ENCODE measurements at regions not wholly inside any gene's neighbourhood (a gene's known extent, or its start where the extent isn't known, plus 50 kb on each side); places are given as distances from the start of the nearest gene placed in this dataset.
"Not testable (repeated sequence)": the region's sequence is repeated elsewhere in the genome, so short reads cannot be mapped to it uniquely, and the experiment has no call there.

- no peak for DNase-seq (ENCODE audit: low read depth in 2 of 2)
Observed at GRCh38 chr3:70738291-70738681, 425.8 kb upstream of the MDFIC2 start.

- DNase-seq (ENCODE audit: low read depth in 2 of 2), result no peak
Observed at GRCh38 chr3:70737666-70738290, 425.3 kb upstream of the MDFIC2 start.

GRCh38 chr3:70736009-70736408 lies 423.6 kb upstream of the MDFIC2 start:
- no peak for DNase-seq (ENCODE audit: low read depth in 2 of 2)

DNA sequence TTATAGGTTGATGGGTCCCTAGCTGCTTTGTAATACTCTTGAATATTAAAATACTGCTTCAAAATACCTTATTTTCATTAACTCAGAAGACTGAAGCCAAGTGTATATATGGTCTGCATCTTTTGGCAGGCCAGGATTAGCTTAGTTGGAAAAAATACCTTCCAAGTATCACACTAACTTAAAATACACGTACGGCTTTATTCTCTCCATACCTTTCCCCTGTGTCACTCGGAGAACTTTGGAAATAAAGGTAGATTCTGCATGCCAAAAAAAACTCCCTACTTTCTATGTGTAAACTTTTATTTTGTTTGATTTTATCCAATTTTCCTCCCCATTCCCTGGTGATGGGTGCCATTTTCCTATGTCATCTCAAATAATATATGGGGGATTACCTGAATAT lies 422.3 kb upstream of the MDFIC2 start:
- no peak for DNase-seq (ENCODE audit: low read depth in 2 of 2)

DNA sequence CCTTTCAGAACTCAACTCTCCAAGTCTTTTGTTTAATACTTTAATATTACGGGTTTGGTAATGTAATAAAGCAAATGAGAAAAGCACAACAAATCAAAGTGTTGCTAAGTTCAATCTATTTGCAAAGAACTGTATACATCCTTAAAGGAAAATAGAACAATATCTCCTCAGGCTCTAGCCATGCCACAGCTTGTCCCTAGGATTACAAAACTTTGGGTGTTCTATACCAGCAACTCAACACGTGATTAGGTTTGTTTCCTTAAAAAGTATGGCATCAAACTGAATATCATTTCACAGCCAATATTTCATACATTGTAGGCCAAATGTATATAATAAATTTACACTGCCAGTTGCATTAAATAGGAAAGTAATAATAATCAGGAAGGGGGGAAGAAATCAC lies 418.6 kb upstream of the MDFIC2 start:
- no peak for DNase-seq (ENCODE audit: low read depth in 2 of 2)

- DNase-seq (ENCODE audit: low read depth in 2 of 2), result no peak
Observed at GRCh38 chr3:70729845-70730244, 417.4 kb upstream of the MDFIC2 start.

GRCh38 chr3:70728311-70728710 lies 415.9 kb upstream of the MDFIC2 start:
- DNase-seq (ENCODE audit: low read depth in 2 of 2), result no peak

DNA sequence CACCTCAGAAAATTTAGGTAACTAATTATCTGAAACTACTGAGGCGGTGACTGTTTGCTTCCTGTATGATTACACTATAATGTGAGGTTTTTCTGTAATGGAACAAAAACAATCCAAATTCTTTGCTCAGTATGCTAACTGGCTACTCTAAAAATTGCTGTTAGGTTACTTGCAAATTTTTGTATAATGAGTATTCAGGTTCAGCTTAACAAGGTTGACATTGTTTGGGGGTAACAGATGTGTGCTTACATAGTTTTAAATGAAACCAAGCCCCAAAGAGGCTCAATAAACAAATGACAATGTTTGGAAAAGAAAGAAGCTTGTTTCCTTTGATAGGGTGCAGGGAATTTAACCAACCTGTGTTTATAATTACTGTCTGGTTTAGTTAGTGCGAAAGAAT lies 414.5 kb upstream of the MDFIC2 start:
- peak; percentile 30 to 35 for DNase-seq (ENCODE audit: low read depth in 2 of 2)

- no peak for DNase-seq (ENCODE audit: low read depth in 2 of 2)
Observed at GRCh38 chr3:70726096-70726938, 413.9 kb upstream of the MDFIC2 start.

GRCh38 chr3:70722018-70722417 lies 409.6 kb upstream of the MDFIC2 start:
- DNase-seq (ENCODE audit: low read depth in 2 of 2), result no peak

DNA sequence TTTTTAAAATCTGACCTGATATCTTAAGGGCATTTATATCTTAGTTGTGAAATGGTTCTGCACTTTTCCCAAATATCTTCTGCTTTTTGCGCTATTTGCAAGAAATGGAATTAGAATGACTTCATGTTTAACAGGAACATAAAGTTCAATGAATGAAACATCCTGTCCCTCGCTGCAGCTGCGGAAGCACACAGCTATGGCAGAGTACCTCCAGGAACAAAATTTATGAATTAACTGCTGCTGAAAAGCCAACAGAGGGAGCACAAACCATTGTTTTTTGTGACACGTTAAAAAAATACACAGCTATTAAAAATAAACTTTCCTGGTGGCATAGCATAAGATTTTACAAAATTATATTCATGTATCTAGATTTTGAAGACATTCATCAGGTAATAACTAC lies 404.4 kb upstream of the MDFIC2 start:
- DNase-seq (ENCODE audit: low read depth in 2 of 2), result no peak

DNA sequence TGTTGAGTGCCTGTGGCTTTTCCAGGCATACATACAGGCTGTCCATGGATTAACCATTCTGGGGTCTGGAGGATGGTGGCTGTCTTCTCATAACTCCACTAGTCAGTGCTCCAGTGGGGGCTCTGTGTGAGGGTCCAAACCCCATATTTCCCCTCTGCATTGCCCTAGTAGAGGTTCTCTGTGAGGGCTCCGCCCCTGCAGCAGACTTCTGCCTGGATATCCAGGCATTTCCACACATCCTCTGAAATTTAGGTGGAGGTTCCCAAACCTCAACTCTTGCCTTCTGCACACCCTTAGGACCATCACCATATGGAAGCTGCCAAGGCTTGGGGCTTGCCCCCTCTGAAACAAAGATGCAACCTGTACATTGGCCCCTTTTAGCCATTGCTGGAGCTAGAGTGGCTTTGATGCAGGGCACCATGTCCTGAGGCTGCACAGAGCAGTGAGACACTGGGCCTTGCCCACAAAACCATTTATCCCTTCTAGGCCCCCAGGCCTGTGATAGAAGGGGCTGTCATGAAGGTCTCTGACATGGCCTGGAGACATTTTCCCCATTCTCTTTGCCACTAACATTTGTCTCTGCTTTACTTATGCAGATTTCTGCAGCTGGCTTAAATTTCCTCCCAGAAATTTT lies 400.1 kb upstream of the MDFIC2 start:
- no peak for DNase-seq (ENCODE audit: low read depth in 2 of 2)

DNA sequence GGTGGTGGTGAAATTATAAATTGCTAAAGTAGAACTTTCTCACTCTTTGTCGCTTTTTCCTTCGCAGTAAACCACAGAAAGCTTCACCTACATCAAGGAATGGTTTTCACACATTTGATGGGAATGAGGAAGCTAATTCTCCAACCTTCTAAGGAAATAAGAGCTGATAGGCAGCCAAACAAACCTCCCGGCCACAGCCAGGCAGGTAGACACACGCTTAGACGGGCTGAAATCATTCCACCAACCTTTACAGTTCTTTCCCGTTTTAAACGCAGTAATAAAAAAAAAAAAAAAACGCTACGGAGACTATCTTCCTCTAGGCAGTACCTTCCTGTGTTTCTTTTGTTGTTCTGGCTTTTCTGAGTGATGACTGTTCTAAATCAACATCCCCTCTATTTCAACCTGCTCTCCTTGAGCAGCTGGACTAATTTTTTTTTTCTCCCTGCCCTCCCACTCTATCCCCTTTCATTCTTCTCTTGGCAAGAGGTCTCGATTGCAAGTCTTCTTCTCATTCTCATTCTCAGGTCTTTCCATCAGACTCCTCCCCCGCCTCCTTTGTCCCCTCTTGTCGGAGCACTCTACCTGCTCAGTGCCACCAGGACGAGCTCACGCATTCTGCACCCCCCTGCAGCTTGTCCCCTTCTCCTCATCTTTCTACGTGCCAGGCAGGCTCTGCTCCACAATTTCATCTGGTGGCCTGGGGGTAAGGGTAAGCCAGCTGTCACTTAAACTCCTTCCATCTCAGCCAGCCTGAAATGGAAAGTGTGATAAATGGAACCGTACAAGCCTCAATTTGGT lies 391.1 kb upstream of the MDFIC2 start:
- no peak for DNase-seq (ENCODE audit: low read depth in 2 of 2)

- no peak for DNase-seq (ENCODE audit: low read depth in 2 of 2)
Observed at GRCh38 chr3:70702132-70702531, 389.7 kb upstream of the MDFIC2 start.

- DNase-seq (ENCODE audit: low read depth in 2 of 2), result peak; percentile 3 to 9
Observed at GRCh38 chr3:70684701-70685100, 372.3 kb upstream of the MDFIC2 start.

GRCh38 chr3:70675810-70676209 lies 363.4 kb upstream of the MDFIC2 start:
- not testable (repeated sequence) for DNase-seq (ENCODE audit: low read depth in 2 of 2)

DNA sequence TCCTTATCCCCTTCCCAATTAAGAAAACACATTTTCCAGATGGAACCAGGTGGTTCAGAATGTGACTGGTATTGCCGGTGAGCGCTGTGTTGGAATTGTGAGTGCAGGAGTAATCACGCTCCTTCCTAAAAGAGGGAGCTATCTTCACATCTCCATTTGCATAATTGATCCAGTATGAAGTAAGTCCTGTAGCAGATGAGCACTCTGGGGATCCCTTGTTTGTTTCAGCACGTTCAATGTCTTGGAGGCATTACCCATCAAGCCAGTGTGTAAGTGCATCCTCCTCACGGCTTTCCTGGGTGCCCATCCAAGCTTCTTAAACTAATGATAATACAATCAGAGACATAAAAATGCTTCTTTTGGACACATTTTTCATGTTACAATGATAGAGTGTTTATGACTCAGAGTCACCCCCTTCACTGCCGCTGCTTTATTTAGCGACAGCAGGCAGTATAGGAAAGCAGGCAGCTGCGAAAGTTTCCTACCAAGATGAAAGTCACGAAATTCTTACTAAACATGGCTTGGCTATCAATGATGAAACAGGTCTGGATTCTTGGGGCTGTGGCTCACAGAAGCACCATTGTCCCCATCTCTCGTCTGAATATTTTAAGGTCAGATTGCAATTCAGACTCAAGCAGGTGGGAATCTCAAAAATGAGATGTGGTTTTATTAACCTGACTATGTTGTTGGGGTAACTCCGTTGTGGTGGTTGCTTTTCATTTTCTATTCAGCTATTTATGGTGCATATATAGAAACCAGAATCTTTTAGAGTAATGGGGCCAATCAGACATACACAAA lies 346.3 kb upstream of the MDFIC2 start:
- DNase-seq (ENCODE audit: low read depth in 2 of 2), result no peak

DNA sequence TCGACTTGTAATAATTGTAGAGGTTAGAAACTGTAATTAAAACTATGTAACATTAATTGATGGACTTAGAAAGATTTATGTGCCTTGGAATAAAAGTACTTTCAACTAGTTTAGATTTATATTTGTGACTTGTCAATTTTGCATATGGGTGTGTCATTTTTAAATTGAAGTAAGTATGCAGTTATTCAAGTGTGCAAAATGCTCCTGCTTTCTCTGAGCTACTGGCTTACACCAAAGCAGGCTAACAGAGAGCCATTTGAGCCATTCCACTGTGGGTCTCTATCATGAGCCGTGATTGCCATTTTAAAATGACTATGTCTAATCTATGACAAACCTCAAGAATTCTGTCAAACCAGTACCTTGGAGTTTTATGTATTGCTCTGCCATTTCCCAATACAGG lies 345.0 kb upstream of the MDFIC2 start:
- DNase-seq (ENCODE audit: low read depth in 2 of 2), result no peak

GRCh38 chr3:70647823-70648222 lies 335.4 kb upstream of the MDFIC2 start:
- DNase-seq (ENCODE audit: low read depth in 2 of 2), result no peak

GRCh38 chr3:70647094-70647493 lies 334.7 kb upstream of the MDFIC2 start:
- DNase-seq (ENCODE audit: low read depth in 2 of 2), result no peak

DNA sequence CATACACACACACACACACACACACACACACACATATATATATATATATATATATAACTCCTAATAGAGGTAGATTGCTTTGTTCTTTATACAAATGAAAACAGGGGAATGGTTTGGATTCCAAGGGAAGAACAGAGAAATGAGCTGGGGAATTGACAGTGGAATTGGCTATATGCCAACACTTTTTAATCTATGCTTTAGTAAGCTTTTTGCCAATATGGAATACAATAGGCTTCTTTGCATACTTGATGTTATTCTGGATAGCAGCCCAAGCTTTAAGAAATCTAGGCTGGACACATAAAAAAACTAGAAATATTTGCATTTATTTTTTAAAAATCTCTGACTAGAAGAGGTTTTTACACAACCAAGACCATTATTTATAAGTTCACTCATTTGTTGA lies 334.2 kb upstream of the MDFIC2 start:
- no peak for DNase-seq (ENCODE audit: low read depth in 2 of 2)
